Ovary (tissue), 3 donors: ENCODE measurements at regions not wholly inside any gene's neighbourhood (a gene's known extent, or its start where the extent isn't known, plus 50 kb on each side); places are given as distances from the start of the nearest gene placed in this dataset.

ENCODE experiments used
- CTCF ChIP-seq, 3 donors: fragments of 450-650 bp in 2 of 3; fragments of 200-600 bp in 1 of 3; IDR thresholded peaks; one replicate each; pipeline versions ENCODE4 v1.5.1 to v1.8.0; 2016 to 2022; ENCODE audit warnings: antibody characterized with exemption in 3 of 3, mild to moderate bottlenecking in 1 of 3
- EP300 ChIP-seq: sonication (generic); formaldehyde crosslinking; IDR thresholded peaks from one replicate; pipeline ENCODE4 v1.6.1; 2017; ENCODE audit warnings: antibody characterized with exemption
- POLR2A ChIP-seq: fragments of 450-650 bp; IDR thresholded peaks from one replicate; pipeline ENCODE4 v1.6.1; 2017; ENCODE audit warnings: antibody characterized with exemption, mild to moderate bottlenecking, moderate library complexity
- donor health status: DM: no; HTN: no; CAD: no.

- TF ChIP-seq EP300 (no peak), CTCF (IDR thresholded peaks at IDR 0.05) (no peak), POLR2A (no peak)
These were observed 533.6 kb downstream of the PTPRC start for GRCh38 chr1:199172171-199173124.
